NCI-H1436 (cell line): ENCODE measurements at regions not wholly inside any gene's neighbourhood (a gene's known extent, or its start where the extent isn't known, plus 50 kb on each side); places are given as distances from the start of the nearest gene placed in this dataset.

ENCODE experiments used
- DNase-seq: peaks from one replicate; lab custom pipeline; 2025; lab: John Stamatoyannopoulos, UW

GRCh38 chrX:9087271-9088040 lies 53.5 kb upstream of the FAM9B start:
- no peak for DNase-seq

- no peak for DNase-seq
Observed at GRCh38 chrX:9088896-9089295, 55.0 kb upstream of the FAM9B start.

GRCh38 chrX:9090766-9091165 lies 56.8 kb upstream of the FAM9B start:
- no peak for DNase-seq

- DNase-seq = no peak
Observed at GRCh38 chrX:9091258-9091657, 57.3 kb upstream of the FAM9B start.

- no peak for DNase-seq
Observed at GRCh38 chrX:9102956-9103355, 69.0 kb upstream of the FAM9B start.

GRCh38 chrX:9108054-9108453 lies 74.1 kb upstream of the FAM9B start:
- no peak for DNase-seq

GRCh38 chrX:9110808-9111207 lies 76.9 kb upstream of the FAM9B start:
- no peak for DNase-seq

- no peak for DNase-seq
Observed at GRCh38 chrX:9114245-9114644, 80.3 kb upstream of the FAM9B start.

- DNase-seq = no peak
Observed at GRCh38 chrX:9117851-9118250, 83.9 kb upstream of the FAM9B start.

GRCh38 chrX:9122519-9123245 lies 88.8 kb upstream of the FAM9B start:
- no peak for DNase-seq

- no peak for DNase-seq
Observed at GRCh38 chrX:9127986-9128385, 94.1 kb upstream of the FAM9B start.

GRCh38 chrX:9130031-9130430 lies 96.1 kb upstream of the FAM9B start:
- no peak for DNase-seq

GRCh38 chrX:9131066-9131465 lies 97.1 kb upstream of the FAM9B start:
- no peak for DNase-seq

- no peak for DNase-seq
Observed at GRCh38 chrX:9132036-9132638, 98.2 kb upstream of the FAM9B start.

GRCh38 chrX:9133426-9133825 lies 99.5 kb upstream of the FAM9B start:
- DNase-seq = no peak

- DNase-seq = no peak
Observed at GRCh38 chrX:9134366-9134765, 100.4 kb upstream of the FAM9B start.

GRCh38 chrX:9135901-9136510 lies 102.1 kb upstream of the FAM9B start:
- DNase-seq = no peak

- no peak for DNase-seq
Observed at GRCh38 chrX:9137152-9137551, 103.2 kb upstream of the FAM9B start.

- DNase-seq = no peak
Observed at GRCh38 chrX:9141496-9141895, 107.6 kb upstream of the FAM9B start.

GRCh38 chrX:9144701-9145241 lies 110.8 kb upstream of the FAM9B start:
- no peak for DNase-seq

GRCh38 chrX:9146657-9147056 lies 112.7 kb upstream of the FAM9B start:
- DNase-seq = no peak

GRCh38 chrX:9147086-9147485 lies 113.2 kb upstream of the FAM9B start:
- DNase-seq = no peak

- no peak for DNase-seq
Observed at GRCh38 chrX:9147726-9148125, 113.8 kb upstream of the FAM9B start.
